Esophagus squamous epithelium (tissue), 4 donors: ENCODE measurements at regions not wholly inside any gene's neighbourhood (a gene's known extent, or its start where the extent isn't known, plus 50 kb on each side); places are given as distances from the start of the nearest gene placed in this dataset.

Experiments
- POLR2A ChIP-seq, 4 donors: fragments of 450-650 bp; IDR thresholded peaks; one replicate each; pipeline ENCODE4 v1.6.1; 2017; ENCODE audit warnings: antibody characterized with exemption in 4 of 4, mild to moderate bottlenecking in 4 of 4, moderate library complexity in 3 of 4
- TF ChIP-seq, protein P1 (sequence below), 6 experiments: fragments of 450-650 bp in 4 of 6; fragments of 200-600 bp in 2 of 6; sonication (generic) in 2 of 6; IDR thresholded peaks; one replicate each; pipeline ENCODE4 v1.5.1; 2016 to 2019; ENCODE audit warnings: antibody characterized with exemption in 6 of 6, mild to moderate bottlenecking in 4 of 6, moderate library complexity in 4 of 6

DNA sequence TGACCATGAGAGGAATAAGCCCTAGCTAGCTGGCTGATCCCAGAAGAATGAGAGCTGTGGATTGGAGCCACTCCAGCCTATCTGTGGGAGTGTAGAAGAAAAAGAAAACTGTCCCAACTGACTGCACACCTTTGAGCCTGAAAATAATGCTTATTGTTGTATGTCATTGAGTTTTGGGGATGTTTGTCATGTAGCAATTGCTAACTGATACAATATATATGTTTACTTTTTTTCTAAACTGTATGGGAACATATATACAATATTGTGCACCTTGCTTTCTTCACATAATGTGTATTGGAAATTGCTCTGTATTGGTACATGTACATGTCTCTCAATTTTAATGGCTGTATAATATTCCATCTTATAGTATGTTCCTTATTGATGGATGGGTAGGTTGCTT, 124.0 kb upstream of the NLRP1 start:
- TF ChIP-seq, protein P1, sequence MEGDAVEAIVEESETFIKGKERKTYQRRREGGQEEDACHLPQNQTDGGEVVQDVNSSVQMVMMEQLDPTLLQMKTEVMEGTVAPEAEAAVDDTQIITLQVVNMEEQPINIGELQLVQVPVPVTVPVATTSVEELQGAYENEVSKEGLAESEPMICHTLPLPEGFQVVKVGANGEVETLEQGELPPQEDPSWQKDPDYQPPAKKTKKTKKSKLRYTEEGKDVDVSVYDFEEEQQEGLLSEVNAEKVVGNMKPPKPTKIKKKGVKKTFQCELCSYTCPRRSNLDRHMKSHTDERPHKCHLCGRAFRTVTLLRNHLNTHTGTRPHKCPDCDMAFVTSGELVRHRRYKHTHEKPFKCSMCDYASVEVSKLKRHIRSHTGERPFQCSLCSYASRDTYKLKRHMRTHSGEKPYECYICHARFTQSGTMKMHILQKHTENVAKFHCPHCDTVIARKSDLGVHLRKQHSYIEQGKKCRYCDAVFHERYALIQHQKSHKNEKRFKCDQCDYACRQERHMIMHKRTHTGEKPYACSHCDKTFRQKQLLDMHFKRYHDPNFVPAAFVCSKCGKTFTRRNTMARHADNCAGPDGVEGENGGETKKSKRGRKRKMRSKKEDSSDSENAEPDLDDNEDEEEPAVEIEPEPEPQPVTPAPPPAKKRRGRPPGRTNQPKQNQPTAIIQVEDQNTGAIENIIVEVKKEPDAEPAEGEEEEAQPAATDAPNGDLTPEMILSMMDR (IDR thresholded peaks at IDR 0.05) = no peak
- no peak for TF ChIP-seq POLR2A (IDR thresholded peaks at IDR 0.05)
